Neural crest cell (in vitro differentiated cells): ENCODE measurements at regions not wholly inside any gene's neighbourhood (a gene's known extent, or its start where the extent isn't known, plus 50 kb on each side); places are given as distances from the start of the nearest gene placed in this dataset.
A peak's percentile ranks its signal among the peaks of the same experiment; 100 is the strongest.

Experiments used
- DNase-seq: peaks from one replicate; pipeline ENCODE4 v3.0.0; 2021; ENCODE audit warnings: low read depth, mixed read lengths, low spot score
- H3K27ac Mint-ChIP-seq: one replicate; pipeline ENCODE4 v1.8.0; 2021; ENCODE audit warnings: mild to moderate bottlenecking, mixed read lengths; ENCODE audit not compliant: unreplicated experiment
- H3K27me3 Mint-ChIP-seq: 2 replicates; pipeline ENCODE4 v1.8.0; 2021; ENCODE audit warnings: low read depth, mild to moderate bottlenecking, mixed read lengths
- H3K36me3 Mint-ChIP-seq: 2 replicates; pipeline ENCODE4 v1.8.0; 2021; ENCODE audit warnings: low read depth, mild to moderate bottlenecking, mixed read lengths
- H3K4me1 Mint-ChIP-seq: 2 replicates; pipeline ENCODE4 v1.8.0; 2021; ENCODE audit warnings: mixed read lengths
- H3K4me3 Mint-ChIP-seq: one replicate; pipeline ENCODE4 v1.8.0; 2021; ENCODE audit warnings: mild to moderate bottlenecking, mixed read lengths
- H3K9me3 Mint-ChIP-seq: 2 replicates; pipeline ENCODE4 v1.8.0; 2021; ENCODE audit warnings: mixed read lengths
- CTCF ChIP-seq: fragments of 200-600 bp; sonication (generic); conservative IDR thresholded peaks from 2 replicates; pipeline ENCODE4 v1.5.0; 2021; ENCODE audit warnings: antibody characterized with exemption, mild to moderate bottlenecking

GRCh38 chrX:6695717-6696116 is 160.8 kb upstream of the VCX3A start:
- H3K4me3 Mint-ChIP-seq, result peak overlapping the region; percentile 33
- H3K36me3 Mint-ChIP-seq, result peaks cover 9% of the 10 kb centered on the region
- peaks cover 40% of the 10 kb centered on the region for H3K4me1 Mint-ChIP-seq
- H3K27me3 Mint-ChIP-seq, result no peaks in the 10 kb centered on the region
- no peak overlapping the region for H3K27ac Mint-ChIP-seq
- no peak for TF ChIP-seq CTCF
- DNase-seq, result no peak
- H3K9me3 Mint-ChIP-seq, result peaks cover 12% of the 10 kb centered on the region

GRCh38 chrX:6694977-6695376 is 160.1 kb upstream of the VCX3A start:
- Mint-ChIP-seq H3K4me1 (peaks cover 40% of the 10 kb centered on the region), H3K9me3 (peaks cover 12% of the 10 kb centered on the region), H3K27ac (no peak overlapping the region), H3K27me3 (no peaks in the 10 kb centered on the region), H3K4me3 (peak overlapping the region; percentile 52), H3K36me3 (peaks cover 9% of the 10 kb centered on the region)
- no peak for TF ChIP-seq CTCF
- DNase-seq, result no peak

- H3K4me3 Mint-ChIP-seq, result peak overlapping the region; percentile 52
- peak; percentile 8 for DNase-seq
- H3K36me3 Mint-ChIP-seq, result peaks cover 13% of the 10 kb centered on the region
- H3K9me3 Mint-ChIP-seq, result peaks cover 10% of the 10 kb centered on the region
- no peaks in the 10 kb centered on the region for H3K27me3 Mint-ChIP-seq
- H3K27ac Mint-ChIP-seq, result peak overlapping the region; percentile 89
- TF ChIP-seq CTCF, result no peak
- H3K4me1 Mint-ChIP-seq, result peaks cover 40% of the 10 kb centered on the region
Measured at GRCh38 chrX:6694221-6694620, 159.3 kb upstream of the VCX3A start.

GRCh38 chrX:6693051-6693450 is 158.1 kb upstream of the VCX3A start:
- peaks cover 40% of the 10 kb centered on the region for H3K4me1 Mint-ChIP-seq
- H3K27ac Mint-ChIP-seq, result no peak overlapping the region
- peaks cover 14% of the 10 kb centered on the region for H3K36me3 Mint-ChIP-seq
- DNase-seq, result no peak
- no peak for TF ChIP-seq CTCF
- no peak overlapping the region for H3K4me3 Mint-ChIP-seq
- no peaks in the 10 kb centered on the region for H3K27me3 Mint-ChIP-seq
- peaks cover 7% of the 10 kb centered on the region for H3K9me3 Mint-ChIP-seq

GRCh38 chrX:6685489-6685888 is 150.6 kb upstream of the VCX3A start:
- Mint-ChIP-seq H3K4me3 (no peak overlapping the region), H3K36me3 (peaks cover 7% of the 10 kb centered on the region), H3K4me1 (peaks cover 11% of the 10 kb centered on the region), H3K27me3 (peaks cover 28% of the 10 kb centered on the region), H3K27ac (no peak overlapping the region), H3K9me3 (peaks cover 7% of the 10 kb centered on the region)
- no peak for DNase-seq
- TF ChIP-seq CTCF, result no peak

- Mint-ChIP-seq H3K9me3 (peaks cover 7% of the 10 kb centered on the region), H3K4me3 (no peak overlapping the region), H3K27me3 (peaks cover 48% of the 10 kb centered on the region), H3K27ac (no peak overlapping the region), H3K36me3 (peaks cover 2% of the 10 kb centered on the region), H3K4me1 (peaks cover 11% of the 10 kb centered on the region)
- DNase-seq, result no peak
- no peak for TF ChIP-seq CTCF
Measured at GRCh38 chrX:6683353-6683752, 148.4 kb upstream of the VCX3A start.
